ENCODE measurements at regions not wholly inside any gene's neighbourhood (a gene's known extent, or its start where the extent isn't known, plus 50 kb on each side); places are given as distances from the start of the nearest gene placed in this dataset.

DNA sequence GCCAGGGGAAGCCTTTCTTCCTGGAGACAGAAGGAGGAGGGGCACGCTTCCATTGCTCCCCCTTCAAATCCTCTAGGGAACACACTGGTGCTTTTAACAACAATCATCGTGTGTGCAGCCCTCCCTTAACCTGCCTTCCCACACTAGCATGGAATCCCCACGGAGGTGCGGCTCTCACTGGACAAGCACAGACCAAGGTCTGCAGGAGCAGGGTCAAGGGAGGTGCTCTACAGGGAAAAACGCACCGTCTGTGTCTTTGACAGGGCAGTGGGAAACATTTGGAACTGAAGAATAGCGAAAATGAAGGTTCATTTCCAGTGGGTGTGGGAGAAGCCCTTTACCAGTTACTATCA lies 527.1 kb downstream of the QKI start:
- no peak for DNase-seq

DNA sequence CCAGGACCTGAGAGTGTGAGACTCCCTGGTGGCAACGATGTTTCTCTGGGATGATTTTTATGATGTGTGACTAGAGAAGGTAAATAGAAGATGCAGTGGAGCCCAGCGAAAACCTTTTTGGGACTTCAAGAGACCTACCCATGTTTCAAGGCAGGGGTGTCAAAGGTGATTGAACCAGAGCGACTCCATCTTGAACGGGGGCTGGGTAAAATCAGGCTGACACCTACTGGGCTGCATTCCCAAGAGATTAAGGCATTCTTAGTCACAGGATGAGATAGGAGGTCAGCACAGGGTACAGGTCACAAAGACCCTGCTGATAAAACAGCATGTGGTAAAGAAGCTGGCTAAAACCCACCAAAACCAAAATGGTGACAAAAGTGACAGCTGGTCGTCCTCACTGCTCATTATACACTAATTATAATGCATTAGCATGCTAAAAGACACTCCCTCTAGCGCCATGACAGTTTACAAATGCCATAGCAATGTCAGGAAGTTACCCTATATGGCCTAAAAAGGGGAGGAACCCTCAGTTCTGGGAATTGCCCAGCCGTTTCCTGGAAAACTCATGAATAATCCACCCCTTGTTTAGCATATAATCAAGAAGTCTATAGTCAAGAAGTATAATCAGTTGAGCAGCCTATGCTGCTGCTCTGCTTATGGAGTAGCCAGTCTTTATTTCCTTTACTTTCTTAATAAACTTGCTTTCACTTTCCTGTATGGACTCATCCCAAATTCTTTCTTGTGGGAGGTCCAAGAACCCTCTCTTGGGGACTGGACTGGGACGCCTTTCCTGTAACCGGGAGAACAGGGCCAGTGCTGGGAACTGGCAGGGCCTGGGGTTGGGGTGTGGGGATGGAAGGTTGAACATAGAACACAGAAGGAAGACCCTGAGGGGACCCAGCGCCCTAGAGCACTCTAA lies 526.4 kb downstream of the QKI start:
- DNase-seq = no peak

DNA sequence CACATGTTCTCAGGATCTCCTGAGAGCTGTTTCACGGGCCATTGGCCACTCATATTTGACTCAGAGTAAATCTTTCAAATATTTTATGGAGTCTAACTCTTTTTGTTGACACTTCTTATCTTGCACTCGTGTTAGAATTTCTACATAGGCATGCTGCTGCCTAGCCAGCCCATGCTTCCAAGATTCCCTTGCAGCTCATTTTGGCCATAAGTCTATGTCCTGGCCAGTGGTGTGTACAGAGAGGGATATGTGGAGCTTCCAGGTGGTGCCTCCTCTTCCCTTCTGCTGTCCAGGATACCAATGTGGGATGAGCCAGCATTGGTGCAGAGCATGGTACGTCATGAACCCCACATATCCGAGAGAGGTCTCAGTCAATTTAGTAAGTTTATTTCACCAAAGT lies 522.6 kb downstream of the QKI start:
- DNase-seq = no peak

DNA sequence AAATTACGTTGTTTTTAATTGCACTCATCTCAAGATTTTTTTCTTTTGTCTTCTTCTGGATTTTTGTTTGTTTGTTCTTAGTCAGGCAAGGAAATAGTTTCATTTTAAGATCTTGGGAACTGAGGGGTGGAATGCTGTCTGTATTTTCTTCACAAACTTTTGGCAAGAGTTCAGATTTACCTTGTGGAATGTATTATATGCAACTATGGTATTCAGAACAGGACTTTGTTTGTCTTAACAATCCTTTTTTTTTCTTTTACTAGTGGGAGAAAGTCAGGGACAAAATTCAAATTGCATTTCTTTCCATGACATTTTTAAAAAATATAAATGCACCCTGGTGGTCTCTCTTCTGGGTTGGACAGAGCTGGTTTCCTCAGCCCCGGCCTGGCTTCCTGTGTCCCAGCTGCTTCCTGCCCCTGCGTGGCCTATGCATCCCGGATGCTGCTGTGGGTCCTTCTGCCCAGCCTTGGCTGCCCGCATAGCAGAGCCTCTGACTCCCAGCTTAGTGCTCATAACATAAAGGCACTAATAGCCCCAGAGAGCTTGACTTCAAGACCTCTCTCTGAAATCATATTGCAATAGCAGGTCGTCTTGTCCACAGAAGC lies 520.7 kb downstream of the QKI start:
- DNase-seq = no peak

DNA sequence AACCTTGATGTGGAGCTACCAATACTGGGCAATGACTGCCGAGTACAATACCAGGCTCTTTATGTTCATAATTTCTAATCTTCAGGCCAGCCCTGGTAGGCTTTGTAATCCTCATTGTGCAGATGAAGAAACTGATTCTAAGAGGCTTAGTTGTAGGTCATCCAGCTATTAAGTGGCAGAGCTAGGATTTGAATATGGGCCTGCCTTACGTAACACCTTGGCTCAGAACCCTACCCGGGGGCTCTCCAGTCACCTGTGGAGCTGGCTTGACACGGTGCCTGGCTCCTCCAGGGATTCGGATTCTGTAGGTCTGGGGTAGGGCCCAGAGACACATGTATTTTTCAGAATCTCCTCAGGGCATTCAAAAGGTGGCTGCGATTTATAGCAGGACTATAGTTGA lies 515.5 kb downstream of the QKI start:
- no peak for DNase-seq

DNA sequence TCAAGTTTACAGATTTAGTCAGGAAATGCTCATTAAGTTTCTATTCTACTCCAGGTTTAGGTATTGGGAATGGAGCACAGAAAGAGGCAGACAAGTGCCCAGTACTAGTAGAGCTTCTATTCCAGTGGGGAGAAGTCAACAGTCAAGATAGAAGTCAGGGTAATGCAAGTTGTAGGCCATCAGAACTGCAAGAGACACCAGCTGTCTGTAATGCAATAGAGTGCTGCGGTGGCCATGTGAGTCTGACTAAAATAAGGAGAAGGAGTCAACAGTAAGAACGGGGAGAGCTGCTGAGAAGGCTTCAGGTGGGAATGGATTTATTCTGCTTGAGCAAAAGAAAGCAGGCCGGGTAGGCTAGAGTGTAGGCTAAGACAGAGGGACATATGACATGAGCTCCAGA lies 515.0 kb downstream of the QKI start:
- DNase-seq = no peak

DNA sequence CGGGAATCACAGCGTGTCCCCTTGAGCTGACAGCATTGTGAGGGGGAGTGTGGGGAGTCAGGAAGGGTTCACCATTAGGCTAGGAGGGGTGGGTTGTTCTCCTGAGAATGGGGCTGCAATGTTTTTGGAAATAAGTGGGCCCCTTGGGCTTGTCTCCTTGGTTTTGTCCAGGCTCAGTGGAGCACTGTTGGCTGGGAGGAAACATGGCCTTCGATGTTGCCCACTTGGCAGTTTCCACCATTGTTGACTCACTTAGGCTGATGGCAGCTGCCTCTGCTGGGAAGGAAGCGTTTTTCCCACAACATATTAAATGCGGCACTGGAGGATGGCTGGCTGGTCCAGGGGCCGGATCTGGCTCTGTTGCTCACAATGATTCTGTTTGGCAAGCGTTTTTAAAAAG lies 512.1 kb downstream of the QKI start:
- DNase-seq = no peak

DNA sequence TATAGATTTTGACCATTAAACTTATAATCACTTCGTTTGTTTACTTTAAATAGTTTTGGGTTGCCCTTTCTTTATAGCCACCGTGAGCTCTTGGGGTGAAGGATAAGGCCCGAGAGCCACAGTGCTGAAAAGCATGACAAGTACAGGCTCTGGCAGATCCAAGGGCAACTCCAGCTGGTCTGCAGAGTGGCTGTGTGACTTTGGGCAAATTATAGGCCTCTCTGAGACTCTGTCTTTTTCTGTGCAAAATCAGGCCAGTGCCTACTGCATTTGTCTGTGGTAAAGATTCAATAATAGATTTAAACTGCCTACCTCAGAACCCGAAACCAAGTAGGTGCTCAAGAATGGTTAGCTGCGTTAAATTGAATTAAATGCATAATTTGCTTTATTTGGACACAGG lies 511.3 kb downstream of the QKI start:
- no peak for DNase-seq

DNA sequence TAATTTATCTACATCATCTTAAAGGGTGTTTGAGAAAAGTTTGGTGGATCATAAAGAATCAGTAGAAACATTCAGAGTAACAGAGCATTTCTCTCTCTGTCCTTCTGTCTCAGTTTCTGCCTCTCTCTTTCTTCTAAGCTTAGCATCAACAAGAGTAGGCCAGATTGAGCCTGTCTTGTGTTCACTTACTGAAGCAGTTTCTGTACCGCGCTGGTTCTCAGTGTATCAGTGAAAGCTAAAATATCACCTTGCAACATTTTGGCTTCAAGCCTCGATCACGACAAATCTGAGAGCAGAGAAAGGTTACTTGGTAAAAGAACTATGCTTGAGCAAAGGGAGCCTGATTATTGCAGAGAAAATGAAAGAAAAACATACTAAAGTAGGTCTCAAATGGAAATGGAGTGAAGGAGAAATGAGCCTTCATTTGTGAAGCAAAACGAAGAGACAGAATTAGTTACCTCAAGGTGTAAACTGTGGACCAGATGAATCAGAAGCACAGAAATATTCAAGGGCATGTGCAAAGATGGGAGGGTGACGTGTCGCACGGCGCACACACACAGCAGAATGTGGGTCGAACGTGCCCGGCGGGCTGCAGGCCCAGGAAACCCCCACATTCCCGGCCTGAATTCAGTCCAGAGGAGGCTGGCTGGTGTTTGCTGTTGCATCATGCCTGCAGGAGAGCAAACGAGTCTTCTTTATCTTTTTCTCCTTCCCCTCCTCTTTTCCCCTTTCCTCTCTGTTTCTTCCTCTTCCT lies 509.3 kb downstream of the QKI start:
- no peak for DNase-seq

DNA sequence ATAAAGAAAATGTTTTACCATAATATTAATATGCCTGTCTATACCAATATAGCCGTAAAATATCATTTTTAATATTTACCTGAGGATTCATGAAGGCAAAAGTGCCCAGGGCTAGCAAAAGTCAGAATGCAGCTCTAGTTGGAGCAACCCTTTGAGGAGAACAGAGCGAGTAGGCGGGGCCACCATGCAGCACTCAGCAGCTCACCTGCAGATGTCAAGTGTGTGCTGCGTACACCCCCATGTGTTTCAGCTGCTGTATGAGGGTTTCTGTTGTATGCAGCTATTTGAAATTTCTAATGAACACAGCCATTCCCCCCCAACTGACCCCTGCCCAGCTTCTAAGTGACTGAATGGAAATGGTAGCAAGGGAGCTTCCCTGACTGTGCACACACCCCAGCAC lies 508.0 kb downstream of the QKI start:
- peak; percentile 4 for DNase-seq

DNA sequence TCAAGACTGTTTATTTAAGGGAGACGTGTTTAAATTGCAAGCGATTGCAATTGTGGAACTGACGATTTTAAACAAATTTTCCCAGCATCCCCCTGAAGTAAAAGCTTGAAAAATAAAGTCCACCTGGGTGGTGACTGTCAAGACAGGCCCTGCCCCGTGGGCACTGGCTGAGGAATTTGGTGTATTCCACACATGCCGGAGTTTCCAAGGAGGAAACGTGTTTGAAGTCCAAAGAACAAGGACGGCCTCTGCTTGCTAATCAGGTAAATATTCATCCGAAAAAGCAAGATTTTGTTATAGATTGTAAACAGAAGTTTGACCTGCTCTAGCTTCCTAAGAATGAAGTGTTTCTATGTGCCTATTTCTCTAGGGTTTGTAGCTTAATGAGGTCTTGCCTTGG lies 505.1 kb downstream of the QKI start:
- DNase-seq = no peak

DNA sequence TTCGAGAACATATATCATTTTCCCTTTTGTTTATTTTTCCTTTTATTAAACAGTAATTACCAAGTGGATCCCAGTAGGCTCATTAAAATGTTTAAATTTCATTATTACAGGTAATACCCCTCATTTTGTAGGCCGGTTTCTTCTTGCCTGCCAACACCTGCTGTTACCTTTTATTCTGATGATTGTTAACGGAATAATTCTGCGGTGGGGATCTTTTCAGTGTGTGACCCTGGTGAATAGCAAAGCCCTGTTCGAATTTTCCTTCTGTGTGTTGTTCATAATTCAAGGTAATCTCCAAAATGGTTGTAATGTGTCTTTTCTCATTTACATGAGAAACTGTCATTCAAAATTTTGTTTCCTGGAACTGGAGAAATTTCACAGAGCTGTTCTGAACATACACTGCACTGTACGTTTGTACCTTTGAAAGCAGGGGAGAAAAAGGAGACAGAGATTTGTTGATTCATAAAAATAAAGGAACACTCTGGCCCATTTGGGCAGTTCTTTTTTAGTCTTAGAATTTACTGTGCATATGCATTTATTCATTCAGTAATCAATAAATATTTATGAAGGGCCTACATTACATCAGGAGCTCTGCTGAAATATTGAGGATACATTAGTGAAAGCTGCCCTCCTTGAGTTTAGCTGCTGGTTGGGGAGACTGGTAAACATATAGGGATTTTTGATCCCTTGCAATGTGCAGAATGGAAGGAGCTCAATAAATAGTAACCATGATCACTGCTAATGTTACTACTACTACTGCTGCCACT lies 502.0 kb downstream of the QKI start:
- no peak for DNase-seq

DNA sequence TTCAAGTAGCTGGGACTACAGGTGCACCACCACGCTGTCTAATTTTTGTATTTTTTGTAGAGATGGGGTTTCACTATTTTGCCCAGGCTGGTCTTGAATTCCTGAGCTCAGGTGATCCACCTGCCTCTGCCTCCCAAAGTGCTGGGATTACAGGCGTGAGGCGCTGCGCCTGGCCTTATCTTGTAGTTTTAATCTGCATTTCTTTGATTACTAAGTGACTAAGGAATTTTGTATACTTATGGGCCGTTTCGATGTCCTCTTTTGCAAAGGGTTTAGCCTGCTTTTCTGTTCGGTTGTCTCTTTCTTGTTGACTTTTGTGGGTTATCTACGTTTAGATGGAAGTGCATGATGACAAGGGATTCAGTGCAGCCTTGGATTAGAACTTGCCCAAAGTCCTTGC lies 500.6 kb downstream of the QKI start:
- DNase-seq = no peak

DNA sequence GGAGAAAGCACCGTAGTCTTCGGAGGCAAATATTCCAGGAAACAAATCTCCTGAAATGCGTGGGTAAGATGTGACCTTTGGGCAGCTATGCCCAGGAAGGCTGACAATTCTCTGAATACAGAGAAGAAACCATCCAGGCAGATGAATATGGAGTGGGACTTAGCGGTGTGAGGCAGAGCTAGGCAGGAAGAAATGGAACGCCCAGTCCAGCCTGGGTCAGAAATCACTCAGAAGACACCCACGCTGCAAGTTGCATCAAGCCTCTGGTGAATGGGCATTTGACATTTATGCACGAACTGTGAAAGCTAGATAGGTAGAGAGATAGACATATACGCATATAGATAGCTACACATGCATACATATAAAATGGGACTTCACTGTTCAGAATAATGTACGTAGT lies 498.5 kb downstream of the QKI start:
- no peak for DNase-seq

DNA sequence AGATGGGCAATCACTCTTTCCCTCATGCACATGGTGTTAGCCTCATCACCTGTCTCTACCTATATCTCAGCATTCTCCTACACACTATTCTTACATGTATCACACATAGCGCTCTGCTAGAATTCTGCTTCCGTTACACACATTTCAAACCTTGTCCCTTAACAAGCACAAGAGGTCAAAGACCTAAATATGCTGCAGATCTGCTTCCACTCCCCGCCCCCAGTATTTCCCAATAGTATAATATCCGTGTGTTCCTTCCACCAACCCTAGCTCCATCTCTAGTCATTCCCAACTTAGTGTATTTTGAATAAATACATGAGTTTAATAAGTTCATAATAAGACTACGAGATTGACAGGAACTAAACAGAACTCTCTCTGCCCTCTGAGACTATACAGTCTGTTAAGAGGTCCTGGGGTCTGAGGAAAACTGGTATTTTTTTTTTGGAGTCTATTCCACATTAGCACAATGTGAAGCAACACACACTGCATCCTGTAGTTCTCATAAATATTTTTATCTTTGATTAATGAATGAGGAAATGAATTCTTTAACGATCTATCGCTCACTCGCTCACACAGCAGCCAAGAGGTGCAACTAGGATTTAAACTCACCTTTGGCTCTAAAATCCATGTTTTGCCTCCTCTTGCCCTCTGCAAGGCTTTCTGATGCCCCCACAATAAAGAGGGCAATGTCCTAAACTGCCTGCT lies 491.6 kb downstream of the QKI start:
- DNase-seq = no peak

DNA sequence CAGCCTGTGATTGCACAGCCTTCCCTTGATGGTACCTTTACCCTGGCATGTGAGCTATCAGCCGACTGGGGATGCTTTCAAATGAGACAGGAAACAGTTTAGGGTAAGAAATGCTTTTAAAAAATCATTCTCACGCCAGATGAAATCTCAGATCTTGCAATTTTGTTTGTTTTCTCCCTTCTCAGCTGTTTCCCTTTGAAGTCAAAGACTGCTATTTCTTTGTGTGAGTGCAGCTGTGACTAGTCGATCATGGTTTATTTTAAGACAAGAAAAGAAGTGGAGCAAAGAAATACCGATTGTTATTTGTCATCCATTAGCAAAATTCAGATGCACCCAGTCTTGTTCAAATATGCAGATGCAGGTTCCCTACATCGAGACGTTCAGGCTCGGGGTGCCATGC lies 489.7 kb downstream of the QKI start:
- no peak for DNase-seq

DNA sequence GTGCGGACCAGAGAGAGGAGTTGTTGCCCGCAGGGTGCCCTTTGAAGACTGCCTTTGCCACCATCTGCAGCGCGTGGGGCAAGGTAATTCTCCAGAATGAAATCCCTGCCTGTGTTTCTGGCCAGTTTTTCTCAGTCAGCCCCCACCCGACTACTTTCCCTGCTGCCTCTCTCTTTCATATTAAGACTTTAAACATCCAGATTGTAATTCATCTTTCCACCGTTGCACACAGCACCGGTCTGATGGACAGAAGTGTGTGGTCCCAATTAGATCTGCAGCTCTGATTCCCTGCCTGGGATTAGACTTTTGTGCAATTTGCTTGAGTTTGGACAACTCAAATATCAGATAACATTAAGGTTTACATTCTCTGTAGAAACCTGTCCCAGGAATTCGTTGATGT lies 489.0 kb downstream of the QKI start:
- no peak for DNase-seq

DNA sequence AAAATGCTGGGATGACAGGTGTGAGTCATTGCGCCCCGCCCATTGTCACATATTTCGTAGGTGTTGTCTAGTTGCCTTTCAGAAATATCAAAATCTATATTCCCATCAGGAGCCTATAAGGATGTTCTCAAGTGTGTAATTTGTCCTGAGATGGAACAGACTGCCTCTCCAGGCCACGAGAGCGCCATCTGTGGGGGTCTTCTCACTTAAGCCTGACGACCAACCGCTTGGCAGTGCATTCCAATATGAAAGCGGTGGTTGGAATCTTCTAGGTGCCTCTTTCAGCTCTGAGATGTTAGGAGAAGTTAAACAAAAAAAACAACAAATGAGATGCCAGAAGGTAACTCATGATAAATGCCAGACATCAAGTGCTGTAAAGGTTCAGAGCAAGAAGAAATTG lies 488.5 kb downstream of the QKI start:
- DNase-seq = no peak

DNA sequence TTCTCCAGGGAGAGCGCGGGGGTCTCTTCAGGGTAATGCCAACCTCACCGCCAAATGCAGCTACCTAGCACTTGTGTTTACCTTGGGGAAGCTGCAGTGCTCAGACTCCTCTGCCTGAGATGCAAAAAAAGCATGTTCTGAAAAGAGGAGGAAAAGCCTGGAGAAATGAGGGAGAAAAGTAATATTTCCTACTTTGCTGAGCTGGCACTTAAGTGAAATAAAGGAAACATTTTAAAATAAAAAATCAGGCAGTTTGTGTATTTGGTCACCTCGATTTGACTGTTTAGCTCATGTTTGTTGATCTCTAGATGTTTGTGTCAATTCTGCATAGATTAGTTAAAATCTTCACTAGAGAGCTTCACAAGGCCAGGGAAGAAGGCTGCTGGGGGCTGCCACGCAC lies 487.2 kb downstream of the QKI start:
- DNase-seq = no peak

DNA sequence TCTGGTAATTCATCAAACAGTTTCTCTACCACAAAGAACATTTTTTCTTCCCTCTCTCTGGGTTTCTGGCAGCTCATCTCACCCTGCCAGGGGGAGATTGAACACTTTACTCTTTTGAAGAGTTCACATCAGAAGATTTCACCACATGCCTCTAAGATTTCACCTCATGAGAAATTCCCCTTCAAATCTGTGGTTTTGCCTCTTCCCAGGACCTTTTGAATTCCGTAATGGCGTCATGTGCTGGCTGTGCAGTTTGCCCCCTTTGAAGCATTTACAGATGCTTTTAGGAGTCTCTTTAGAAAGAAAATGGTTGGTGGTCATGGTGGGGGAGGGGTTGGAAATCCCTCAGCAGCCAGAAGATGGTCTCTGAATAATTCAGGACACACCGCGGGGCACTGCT lies 486.1 kb downstream of the QKI start:
- no peak for DNase-seq

DNA sequence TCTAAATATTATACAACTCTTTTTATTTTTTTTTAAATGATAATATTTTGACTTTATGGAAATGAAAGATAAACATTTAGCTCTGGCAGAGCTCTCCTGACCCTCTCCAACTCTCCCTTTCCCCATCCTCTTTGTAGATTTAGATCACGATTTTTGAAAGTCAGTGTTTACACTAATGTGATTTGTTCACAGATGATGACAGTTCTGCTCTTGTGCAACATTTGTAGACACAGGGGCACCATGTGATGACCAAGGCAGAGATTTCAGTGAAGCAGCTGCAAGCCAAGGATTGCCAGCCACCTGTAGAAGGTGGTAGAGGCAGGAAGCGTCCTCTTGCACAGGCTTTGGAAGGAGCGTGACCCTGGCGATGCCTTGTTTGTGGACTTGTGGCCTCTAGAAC lies 483.2 kb downstream of the QKI start:
- DNase-seq = peak; percentile 17

DNA sequence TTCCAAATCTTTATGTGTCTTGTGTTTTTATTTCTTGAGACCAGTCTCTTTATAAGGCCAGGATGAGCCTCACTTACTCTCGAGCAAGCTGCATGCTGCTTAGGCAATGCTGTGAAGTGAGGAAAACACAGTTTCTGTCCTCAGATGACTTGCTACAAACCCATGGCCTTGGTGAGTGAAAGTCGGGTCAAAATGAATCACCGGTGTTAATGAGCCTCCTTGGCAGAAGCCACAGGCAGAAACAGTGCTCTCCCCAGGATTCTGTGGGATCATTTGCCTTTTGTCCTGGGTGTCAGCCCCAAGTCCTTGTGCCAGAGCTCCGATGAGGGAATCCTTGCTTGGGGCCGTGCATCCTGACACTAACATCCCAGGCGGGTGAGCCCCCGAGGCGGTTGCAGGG lies 482.5 kb downstream of the QKI start:
- DNase-seq = no peak

DNA sequence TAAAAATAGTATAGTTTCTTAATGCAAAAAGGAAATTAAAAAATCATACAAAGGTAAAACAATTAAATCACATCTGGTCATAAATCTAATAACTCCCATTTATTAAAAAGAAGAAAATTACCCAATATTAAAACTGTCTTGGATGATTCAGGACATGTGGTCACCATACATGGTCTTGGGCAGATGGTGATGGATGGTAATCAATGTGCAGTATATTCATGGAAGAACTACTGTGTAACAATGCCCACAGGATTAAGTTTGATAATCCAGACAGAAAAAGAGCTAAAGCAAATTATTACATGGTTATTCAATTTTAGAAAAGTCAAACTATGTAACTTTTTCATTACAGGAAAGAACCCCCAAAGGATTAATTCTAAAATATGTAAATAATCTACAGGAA lies 480.6 kb downstream of the QKI start:
- DNase-seq = no peak
